SJCRH30 (cell line): ENCODE measurements at regions not wholly inside any gene's neighbourhood (a gene's known extent, or its start where the extent isn't known, plus 50 kb on each side); places are given as distances from the start of the nearest gene placed in this dataset.
"Not testable (repeated sequence)": the region's sequence is repeated elsewhere in the genome, so short reads cannot be mapped to it uniquely, and the experiment has no call there.

Source experiments
- DNase-seq, 2 experiments: peaks; one replicate each; pipeline ENCODE4 v3.0.0-alpha.2; 2015 to 2020
- H3K27ac ChIP-seq: fragments of 250-450 bp; sonication (Bioruptor Pico); 2 replicates; pipeline ENCODE4 v1.5.1; 2020; ENCODE audit warnings: mild to moderate bottlenecking, moderate library complexity
- H3K27me3 ChIP-seq: fragments of 250-450 bp; sonication (Bioruptor Pico); 2 replicates; pipeline ENCODE4 v1.5.1; 2020; ENCODE audit warnings: mild to moderate bottlenecking, moderate library complexity
- H3K36me3 ChIP-seq: fragments of 250-450 bp; sonication (Bioruptor Pico); 2 replicates; pipeline ENCODE4 v1.5.1; 2020; ENCODE audit warnings: mild to moderate bottlenecking, moderate library complexity
- H3K4me1 ChIP-seq: fragments of 250-450 bp; sonication (Bioruptor Pico); 2 replicates; pipeline ENCODE4 v1.5.1; 2020; ENCODE audit warnings: mild to moderate bottlenecking, moderate library complexity
- H3K4me3 ChIP-seq: fragments of 250-450 bp; sonication (Bioruptor Pico); 2 replicates; pipeline ENCODE4 v1.5.1; 2020; ENCODE audit warnings: mild to moderate bottlenecking, moderate library complexity
- H3K9me3 ChIP-seq: fragments of 250-450 bp; sonication (Bioruptor Pico); replicated peaks from 2 replicates; pipeline ENCODE4 v1.5.1; 2020; ENCODE audit warnings: mild to moderate bottlenecking, moderate library complexity

GRCh38 chr16:16937576-16937975 lies 533.2 kb downstream of the XYLT1 start:
- no peaks in the 10 kb centered on the region for H3K4me1 ChIP-seq
- H3K27me3 ChIP-seq, result 0 out of 2 replicates have a peak, but pooled peaks cover 4% of the 10 kb centered on the region
- H3K36me3 ChIP-seq, result no peaks in the 10 kb centered on the region
- no peak overlapping the region for H3K27ac ChIP-seq
- H3K9me3 ChIP-seq, result no peaks in the 10 kb centered on the region
- no peak for DNase-seq
- no peak overlapping the region for H3K4me3 ChIP-seq

GRCh38 chr16:16938009-16938408 lies 532.8 kb downstream of the XYLT1 start:
- Histone ChIP-seq H3K4me1 (no peaks in the 10 kb centered on the region), H3K27ac (no peak overlapping the region), H3K36me3 (no peaks in the 10 kb centered on the region), H3K9me3 (no peaks in the 10 kb centered on the region), H3K27me3 (0 out of 2 replicates have a peak, but pooled peaks cover 4% of the 10 kb centered on the region), H3K4me3 (no peak overlapping the region)
- DNase-seq, result no peak

DNA sequence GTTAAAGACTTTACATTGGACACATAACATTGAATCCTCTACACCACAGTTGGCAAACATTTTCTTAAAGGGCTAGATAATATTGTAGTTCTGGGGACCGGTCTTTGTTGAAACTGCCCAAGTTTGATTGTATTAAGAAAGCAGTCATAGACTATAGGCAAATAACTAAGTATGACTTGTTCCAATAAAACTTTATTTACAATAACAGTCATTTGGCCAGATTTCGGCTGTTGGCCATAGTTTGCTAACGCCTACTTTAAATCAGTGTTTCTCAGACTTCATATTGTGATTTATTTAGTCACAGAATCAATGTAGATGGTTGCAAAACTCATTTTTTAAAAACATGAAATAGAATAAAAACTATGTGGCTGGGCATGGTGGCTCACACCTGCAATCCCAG lies 531.8 kb downstream of the XYLT1 start:
- H3K9me3 ChIP-seq, result no peaks in the 10 kb centered on the region
- no peak overlapping the region for H3K4me3 ChIP-seq
- no peak for DNase-seq
- 0 out of 2 replicates have a peak, but pooled peaks cover 4% of the 10 kb centered on the region for H3K27me3 ChIP-seq
- no peak overlapping the region for H3K27ac ChIP-seq
- H3K36me3 ChIP-seq, result no peaks in the 10 kb centered on the region
- H3K4me1 ChIP-seq, result no peaks in the 10 kb centered on the region

DNA sequence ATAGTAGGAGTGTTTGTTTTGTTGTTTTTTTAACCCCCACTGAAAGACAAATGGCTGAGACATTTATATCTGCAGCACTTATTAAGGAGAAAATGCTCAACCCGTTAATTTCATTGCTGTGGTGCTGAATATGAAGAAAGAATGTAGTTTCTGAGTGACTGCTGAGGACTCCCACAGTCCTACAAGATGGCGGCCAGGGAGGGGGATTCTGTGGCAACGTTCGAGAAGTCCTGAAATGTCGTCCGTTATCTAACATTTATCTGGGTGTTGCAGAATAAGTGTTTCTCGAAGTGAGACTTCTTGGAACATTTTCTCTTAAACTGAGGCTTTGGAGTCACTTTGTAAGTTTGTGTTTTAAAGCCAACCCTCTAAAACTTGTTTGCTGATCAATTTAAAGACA lies 530.4 kb downstream of the XYLT1 start:
- DNase-seq, result no peak
- Histone ChIP-seq H3K4me3 (no peak overlapping the region), H3K27ac (no peak overlapping the region), H3K27me3 (0 out of 2 replicates have a peak, but pooled peaks cover 4% of the 10 kb centered on the region), H3K9me3 (no peaks in the 10 kb centered on the region), H3K36me3 (no peaks in the 10 kb centered on the region), H3K4me1 (no peaks in the 10 kb centered on the region)

- H3K27me3 ChIP-seq, H3K36me3 ChIP-seq, H3K4me1 ChIP-seq, H3K27ac ChIP-seq, H3K9me3 ChIP-seq, DNase-seq, H3K4me3 ChIP-seq: not testable (repeated sequence)
These were observed 527.9 kb downstream of the XYLT1 start for GRCh38 chr16:16942849-16943248.

GRCh38 chr16:16945207-16945606 lies 525.6 kb downstream of the XYLT1 start:
- Histone ChIP-seq H3K36me3 (no peaks in the 10 kb centered on the region), H3K4me3 (no peak overlapping the region), H3K9me3 (no peaks in the 10 kb centered on the region), H3K27me3 (no peaks in the 10 kb centered on the region), H3K27ac (no peak overlapping the region), H3K4me1 (no peaks in the 10 kb centered on the region)
- DNase-seq, result no peak

- Histone ChIP-seq H3K9me3 (no peaks in the 10 kb centered on the region), H3K4me3 (no peak overlapping the region), H3K27ac (no peak overlapping the region), H3K36me3 (no peaks in the 10 kb centered on the region), H3K4me1 (no peaks in the 10 kb centered on the region), H3K27me3 (no peaks in the 10 kb centered on the region)
- DNase-seq, result peak in 1 of 2 experiments; percentile 9
These were observed 514.4 kb downstream of the XYLT1 start for GRCh38 chr16:16956376-16956775.

DNA sequence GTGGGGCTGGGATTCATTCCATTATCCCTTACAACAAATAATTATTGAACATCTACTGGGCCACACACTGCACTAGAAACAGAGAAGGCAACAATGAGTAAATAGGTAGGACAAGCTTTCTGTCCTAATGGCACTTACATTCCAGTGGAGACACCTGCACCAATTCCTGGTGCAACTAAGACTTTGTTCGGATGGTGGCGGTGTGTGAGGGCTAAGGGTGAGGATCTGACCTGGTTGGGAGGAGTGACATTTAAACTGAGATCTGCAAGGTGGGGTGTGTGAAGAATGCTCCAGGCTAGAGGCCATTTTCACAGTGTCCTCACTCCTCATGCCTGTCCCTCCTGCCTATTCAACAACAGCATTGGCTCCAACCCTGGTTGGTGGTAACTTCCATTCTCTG lies 510.0 kb downstream of the XYLT1 start:
- Histone ChIP-seq H3K27ac (no peak overlapping the region), H3K4me3 (no peak overlapping the region), H3K36me3 (no peaks in the 10 kb centered on the region), H3K27me3 (no peaks in the 10 kb centered on the region), H3K4me1 (no peaks in the 10 kb centered on the region), H3K9me3 (no peaks in the 10 kb centered on the region)
- no peak for DNase-seq

DNA sequence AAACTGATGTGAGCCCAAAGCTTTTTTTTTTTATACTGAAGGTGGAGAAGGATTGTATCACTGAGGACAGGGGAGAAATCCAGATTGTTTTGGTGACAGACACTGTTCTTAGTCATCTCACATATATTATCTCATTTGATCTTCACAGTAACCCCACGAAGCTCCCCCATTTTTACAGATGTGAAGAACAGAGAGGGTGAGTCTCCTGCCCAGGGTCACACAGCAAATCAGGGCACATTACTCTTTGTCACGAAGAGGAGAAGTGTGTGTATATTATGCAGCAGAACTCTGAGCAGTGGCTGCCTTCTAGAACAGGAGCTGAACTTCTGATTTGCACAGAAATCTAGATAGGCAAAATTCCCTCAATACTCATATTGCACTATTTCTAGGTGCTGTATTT lies 504.3 kb downstream of the XYLT1 start:
- Histone ChIP-seq H3K27me3 (no peaks in the 10 kb centered on the region), H3K36me3 (no peaks in the 10 kb centered on the region), H3K9me3 (no peaks in the 10 kb centered on the region), H3K4me3 (no peak overlapping the region), H3K4me1 (no peaks in the 10 kb centered on the region), H3K27ac (no peak overlapping the region)
- DNase-seq, result no peak

GRCh38 chr16:16971042-16971441 lies 499.7 kb downstream of the XYLT1 start:
- no peaks in the 10 kb centered on the region for H3K27me3 ChIP-seq
- H3K9me3 ChIP-seq, result no peaks in the 10 kb centered on the region
- no peaks in the 10 kb centered on the region for H3K4me1 ChIP-seq
- DNase-seq, result no peak
- no peak overlapping the region for H3K27ac ChIP-seq
- no peaks in the 10 kb centered on the region for H3K36me3 ChIP-seq
- no peak overlapping the region for H3K4me3 ChIP-seq

GRCh38 chr16:16972831-16973230 lies 497.9 kb downstream of the XYLT1 start:
- H3K36me3 ChIP-seq, result no peaks in the 10 kb centered on the region
- no peak overlapping the region for H3K27ac ChIP-seq
- H3K4me1 ChIP-seq, result no peaks in the 10 kb centered on the region
- DNase-seq, result no peak
- no peak overlapping the region for H3K4me3 ChIP-seq
- no peaks in the 10 kb centered on the region for H3K27me3 ChIP-seq
- no peaks in the 10 kb centered on the region for H3K9me3 ChIP-seq

DNA sequence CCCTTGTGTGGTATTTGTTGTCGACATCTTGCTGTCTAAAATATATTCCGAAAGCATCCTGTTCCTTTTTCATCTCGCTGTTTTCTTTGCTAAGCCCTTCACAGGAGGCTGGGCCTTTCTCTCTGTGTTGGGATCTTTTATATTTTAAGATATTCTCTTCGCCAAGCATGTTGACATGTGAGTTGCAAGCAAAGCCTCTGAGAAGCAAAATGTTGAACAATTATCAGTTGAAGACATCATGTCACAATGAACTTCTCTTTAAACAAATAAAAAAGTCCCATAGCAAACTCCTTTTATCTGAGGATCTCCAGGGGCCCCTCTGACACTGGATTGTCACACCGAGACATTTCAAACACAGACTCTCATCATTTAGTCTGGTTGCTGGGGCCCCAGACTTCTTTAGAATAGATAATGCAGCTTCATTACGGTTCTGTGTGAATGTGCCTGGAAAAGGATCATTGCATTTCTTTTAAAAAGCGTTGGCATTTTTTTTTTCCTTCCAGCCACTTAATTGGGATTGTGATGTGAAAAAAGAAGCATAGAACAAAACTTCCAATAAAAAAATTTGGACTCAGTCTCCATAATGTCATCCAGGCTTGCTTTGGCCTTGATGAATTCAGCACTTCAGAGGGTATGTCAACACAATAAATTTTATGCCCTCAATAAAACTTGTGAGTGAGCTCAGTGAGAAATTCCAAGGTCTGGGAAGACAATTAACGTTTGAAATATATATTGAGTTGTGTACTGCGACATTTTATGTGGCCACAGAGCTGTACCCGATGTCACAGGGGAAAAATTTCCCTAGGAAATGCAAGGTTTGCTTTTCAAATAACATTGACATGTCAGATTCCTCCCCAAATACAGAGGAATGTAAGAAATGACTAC lies 496.8 kb downstream of the XYLT1 start:
- Histone ChIP-seq H3K27ac (no peak overlapping the region), H3K27me3 (no peaks in the 10 kb centered on the region), H3K36me3 (no peaks in the 10 kb centered on the region), H3K4me3 (no peak overlapping the region), H3K9me3 (no peaks in the 10 kb centered on the region), H3K4me1 (no peaks in the 10 kb centered on the region)
- DNase-seq, result no peak

- H3K4me3 ChIP-seq, result no peak overlapping the region
- H3K36me3 ChIP-seq, result no peaks in the 10 kb centered on the region
- H3K9me3 ChIP-seq, result no peaks in the 10 kb centered on the region
- no peaks in the 10 kb centered on the region for H3K4me1 ChIP-seq
- H3K27me3 ChIP-seq, result no peaks in the 10 kb centered on the region
- DNase-seq, result peak in 1 of 2 experiments; percentile 6
- no peak overlapping the region for H3K27ac ChIP-seq
These were observed 488.1 kb downstream of the XYLT1 start for GRCh38 chr16:16982614-16983013.

GRCh38 chr16:16983582-16983981 lies 487.2 kb downstream of the XYLT1 start:
- Histone ChIP-seq H3K27ac (no peak overlapping the region), H3K9me3 (no peaks in the 10 kb centered on the region), H3K4me3 (no peak overlapping the region), H3K27me3 (no peaks in the 10 kb centered on the region), H3K4me1 (no peaks in the 10 kb centered on the region), H3K36me3 (no peaks in the 10 kb centered on the region)
- DNase-seq, result no peak

- not testable (repeated sequence) for H3K9me3 ChIP-seq, H3K36me3 ChIP-seq
These were observed 486.7 kb downstream of the XYLT1 start for GRCh38 chr16:16984091-16984490.

DNA sequence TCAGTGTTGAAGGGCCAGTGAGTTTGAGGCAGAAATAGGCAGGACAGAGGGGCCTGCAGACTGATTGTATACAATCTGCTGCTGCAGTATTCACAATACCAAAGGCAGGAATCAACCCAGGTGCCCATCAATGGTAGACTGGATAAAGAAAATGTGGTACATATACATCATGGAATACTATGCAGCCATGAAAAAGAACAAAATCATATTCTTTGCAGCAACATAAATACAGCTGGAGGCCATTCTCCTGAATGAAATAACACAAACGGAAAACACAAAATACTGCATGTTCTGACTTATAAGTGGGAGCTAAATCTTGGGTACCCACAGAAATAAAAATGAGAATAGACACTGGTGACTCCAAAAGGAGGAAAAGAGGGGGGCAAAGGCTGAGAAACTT lies 485.1 kb downstream of the XYLT1 start:
- H3K36me3 ChIP-seq, result no peaks in the 10 kb centered on the region
- DNase-seq, result no peak
- no peak overlapping the region for H3K27ac ChIP-seq
- H3K9me3 ChIP-seq, result no peaks in the 10 kb centered on the region
- no peak overlapping the region for H3K4me3 ChIP-seq
- H3K4me1 ChIP-seq, result no peaks in the 10 kb centered on the region
- H3K27me3 ChIP-seq, result no peaks in the 10 kb centered on the region

More at GRCh38 chr16:16984091-16984490, 486.7 kb downstream of the XYLT1 start:
- H3K27me3 ChIP-seq, H3K4me3 ChIP-seq, H3K4me1 ChIP-seq, DNase-seq, H3K27ac ChIP-seq: not testable (repeated sequence)
